GM21515 (cell line): ENCODE measurements at regions not wholly inside any gene's neighbourhood (a gene's known extent, or its start where the extent isn't known, plus 50 kb on each side); places are given as distances from the start of the nearest gene placed in this dataset.

Experiments
- ATAC-seq: cut with Tn5 transposase; IDR thresholded peaks from one replicate; pipeline ENCODE4 v1.9.1; 2021; ENCODE audit not compliant: unreplicated experiment

DNA sequence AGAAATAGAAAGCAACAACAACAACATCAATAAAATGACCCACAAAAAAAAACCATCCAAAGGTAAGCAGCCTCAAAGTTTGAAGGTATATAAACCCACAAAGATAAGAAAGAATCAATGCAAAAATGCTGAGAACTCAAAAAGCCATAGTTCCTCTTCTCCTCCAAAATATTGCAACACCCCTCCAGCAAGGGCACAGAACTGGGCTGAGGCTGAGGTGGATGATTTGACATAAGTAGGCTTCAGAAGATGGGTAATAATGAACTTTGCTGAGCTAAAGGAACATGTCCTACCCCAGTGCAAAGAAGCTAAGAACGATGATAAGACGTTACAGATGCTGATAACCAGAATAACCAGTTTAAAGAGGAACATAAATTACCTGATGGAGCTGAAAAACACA is 188.8 kb upstream of the BTBD3 start:
- ATAC-seq = no peak

GRCh38 chr20:11729806-11730205 is 187.9 kb upstream of the BTBD3 start:
- ATAC-seq = no peak

- no peak for ATAC-seq
These were observed 183.3 kb upstream of the BTBD3 start for GRCh38 chr20:11734431-11734830.

- ATAC-seq = no peak
These were observed 178.8 kb upstream of the BTBD3 start for GRCh38 chr20:11738852-11739251.

GRCh38 chr20:11740975-11741374 is 176.7 kb upstream of the BTBD3 start:
- no peak for ATAC-seq

DNA sequence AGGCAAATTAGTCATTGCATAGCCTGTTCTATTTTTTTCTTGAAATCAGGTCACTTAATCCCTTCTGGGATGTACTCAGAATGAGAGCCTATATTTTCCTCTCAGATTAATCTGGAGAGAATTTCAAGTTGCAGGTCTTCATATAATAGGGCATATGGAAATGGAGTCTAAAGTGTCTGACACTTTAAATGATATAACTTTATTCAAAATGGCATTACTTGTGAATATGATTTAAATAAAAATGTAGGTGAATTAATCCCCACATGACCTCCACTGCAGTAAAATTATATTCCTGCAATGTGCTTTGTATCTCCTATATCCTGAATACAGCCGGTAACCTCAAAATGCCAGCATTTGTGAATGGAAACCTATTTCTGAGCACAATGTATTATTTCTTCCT is 172.5 kb upstream of the BTBD3 start:
- no peak for ATAC-seq

DNA sequence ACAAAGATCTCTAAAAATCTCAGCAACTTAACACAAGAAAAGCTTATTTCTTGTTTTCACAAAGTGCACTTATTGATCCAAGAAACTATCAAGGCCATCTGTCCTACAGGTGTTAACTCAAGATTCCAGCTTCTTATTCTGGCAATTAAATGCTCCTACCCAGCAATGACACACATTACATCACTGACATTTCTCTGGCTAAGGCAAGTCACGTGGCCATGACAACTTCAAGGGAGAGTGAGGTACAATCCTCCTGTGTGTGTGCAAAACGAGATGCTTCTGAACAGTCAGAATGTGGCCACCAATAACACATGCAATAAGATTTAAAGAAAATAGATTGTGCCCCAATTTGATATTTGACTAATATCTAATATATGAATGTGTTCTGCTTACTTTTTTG is 169.3 kb upstream of the BTBD3 start:
- ATAC-seq = no peak

GRCh38 chr20:11752336-11752735 is 165.4 kb upstream of the BTBD3 start:
- ATAC-seq = no peak

DNA sequence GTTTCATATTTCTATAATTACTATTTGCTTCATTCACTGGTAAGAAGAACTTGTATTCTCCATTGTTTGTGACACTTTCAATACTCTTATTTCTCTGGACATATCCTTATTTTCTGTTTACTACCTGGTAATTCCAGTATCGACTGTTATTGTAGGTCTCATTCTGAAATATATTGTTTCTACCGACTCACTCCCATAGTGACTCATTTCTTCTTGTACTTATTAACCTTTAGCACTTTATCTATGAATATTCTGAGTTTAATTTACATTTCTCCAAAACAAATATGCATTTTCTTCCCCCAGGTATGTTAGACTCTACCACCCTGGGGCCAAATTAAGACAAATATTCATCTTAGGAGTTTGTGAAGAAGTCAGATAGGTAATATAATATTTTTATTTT is 164.5 kb upstream of the BTBD3 start:
- no peak for ATAC-seq

GRCh38 chr20:11754451-11754850 is 163.2 kb upstream of the BTBD3 start:
- ATAC-seq = no peak

DNA sequence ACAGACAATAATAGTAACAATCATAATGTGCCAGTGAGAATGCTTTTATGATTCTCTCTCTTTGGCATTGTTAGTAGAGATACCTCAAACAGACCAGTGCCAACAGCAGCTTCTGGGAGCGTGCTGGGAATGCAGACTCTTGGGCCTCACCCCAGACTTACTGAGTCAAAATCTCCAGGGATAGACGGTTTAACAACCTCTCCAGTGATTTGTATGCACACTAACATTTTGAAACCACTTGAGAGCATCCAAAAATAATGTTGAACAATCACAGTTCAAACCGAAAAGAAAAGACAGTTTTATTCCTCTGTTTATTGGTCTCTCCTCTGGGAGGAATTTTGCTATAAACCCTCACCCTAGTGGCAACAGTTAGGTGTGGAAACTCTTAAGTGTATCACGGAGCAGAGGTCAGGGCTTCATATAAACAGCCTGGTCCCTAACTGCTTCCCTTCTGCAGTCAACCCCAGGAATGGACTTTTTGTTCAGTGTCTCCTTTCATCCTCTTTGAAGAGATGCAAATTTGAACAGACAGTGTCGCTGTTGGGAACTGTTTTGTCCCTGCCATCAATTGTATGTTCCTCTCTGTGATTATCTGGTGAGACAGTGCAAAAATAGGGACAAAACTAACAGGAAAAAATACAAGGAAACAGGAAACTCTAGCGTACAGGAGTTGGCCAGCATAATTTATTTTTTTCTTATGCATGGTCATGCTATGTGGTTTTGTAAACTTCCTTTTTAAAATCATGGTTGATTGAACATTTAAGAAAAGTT is 162.4 kb upstream of the BTBD3 start:
- no peak for ATAC-seq

DNA sequence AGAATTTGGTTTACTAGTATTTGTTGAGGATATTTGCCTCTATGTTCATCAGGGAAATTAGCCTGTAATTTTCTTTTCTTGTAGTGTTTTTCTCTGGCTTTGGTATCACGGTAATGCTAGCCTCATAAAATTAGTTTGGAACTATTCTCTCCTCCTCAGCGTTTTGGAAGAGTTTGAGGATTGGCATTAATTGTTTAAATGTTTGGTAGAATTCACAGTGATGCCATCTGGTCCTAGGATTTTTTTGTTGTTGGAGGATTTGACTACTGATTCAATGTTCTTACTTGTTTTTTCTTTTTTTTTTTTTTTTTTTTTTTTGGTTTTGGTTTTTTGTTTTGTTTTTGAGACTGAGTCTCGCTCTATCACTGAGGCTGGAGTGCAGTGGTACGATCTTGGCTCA is 156.2 kb upstream of the BTBD3 start:
- no peak for ATAC-seq

GRCh38 chr20:11766961-11767360 is 150.7 kb upstream of the BTBD3 start:
- no peak for ATAC-seq

- ATAC-seq = no peak
These were observed 147.9 kb upstream of the BTBD3 start for GRCh38 chr20:11769825-11770224.

GRCh38 chr20:11772226-11772730 is 145.4 kb upstream of the BTBD3 start:
- ATAC-seq = no peak

DNA sequence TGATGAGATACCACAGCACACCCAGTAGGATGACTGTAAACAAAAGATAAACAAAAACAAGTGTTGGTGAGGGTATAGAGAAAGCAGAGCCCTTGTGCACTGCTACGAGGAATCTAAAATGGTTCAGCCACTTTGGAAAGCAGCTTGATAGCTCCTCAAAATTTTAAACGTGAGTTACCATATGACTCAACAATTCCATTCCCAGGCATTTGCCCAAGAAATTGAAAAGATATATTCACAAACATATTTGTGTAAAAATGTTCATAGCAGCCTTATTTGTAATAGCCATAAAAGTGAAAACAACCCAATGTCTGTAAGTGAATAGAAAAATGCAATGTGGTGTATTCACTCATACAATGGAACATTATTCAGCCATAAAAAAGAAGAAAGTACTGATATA is 141.0 kb upstream of the BTBD3 start:
- no peak for ATAC-seq

- no peak for ATAC-seq
These were observed 140.1 kb upstream of the BTBD3 start for GRCh38 chr20:11777387-11778205.

DNA sequence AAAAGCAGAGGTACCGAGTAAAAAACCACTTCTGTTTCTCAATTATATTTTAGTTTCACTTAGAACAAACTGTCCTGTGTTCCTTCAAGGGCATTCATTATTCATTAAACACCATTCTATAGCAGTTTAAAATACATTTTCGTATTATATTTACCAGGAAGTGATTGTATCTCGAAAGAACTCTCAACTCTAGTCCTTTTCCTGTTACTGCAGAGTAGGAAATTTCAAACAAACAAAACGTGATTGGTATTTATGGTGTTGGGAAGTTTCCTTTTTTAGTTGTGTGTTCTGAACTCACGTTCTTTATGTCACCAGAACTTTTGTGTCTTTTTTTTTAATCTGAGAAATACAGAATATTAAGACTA is 139.5 kb upstream of the BTBD3 start:
- no peak for ATAC-seq

DNA sequence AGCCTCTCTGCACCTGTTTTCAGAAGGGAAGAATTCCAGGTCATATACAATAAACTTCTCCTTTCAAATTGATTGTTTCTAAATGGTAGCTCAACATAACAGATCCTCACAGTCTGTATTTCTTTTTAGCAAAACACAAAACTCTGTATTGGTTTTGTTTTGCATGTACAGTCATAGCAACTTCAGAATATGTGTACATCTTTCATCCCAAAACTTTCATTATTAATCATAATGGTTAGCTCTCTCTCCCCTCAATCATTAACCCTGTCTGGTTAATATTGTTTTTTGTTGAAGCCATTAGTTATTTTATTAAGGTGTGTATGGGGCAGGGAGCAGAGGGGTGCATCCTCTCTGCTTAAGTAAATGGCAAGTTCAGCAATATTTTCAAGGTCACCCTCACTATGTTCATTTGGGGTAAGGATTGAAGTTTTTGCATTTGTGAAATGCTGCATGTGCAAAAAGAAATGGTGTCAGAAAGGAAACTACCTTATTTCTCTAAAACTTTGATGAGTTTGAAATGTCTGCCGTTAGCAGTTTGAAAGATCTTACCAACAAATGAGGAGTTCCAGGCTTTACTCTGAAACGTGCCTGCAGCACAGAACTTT is 136.8 kb upstream of the BTBD3 start:
- ATAC-seq = no peak

- no peak for ATAC-seq
These were observed 134.4 kb upstream of the BTBD3 start for GRCh38 chr20:11783102-11783850.

DNA sequence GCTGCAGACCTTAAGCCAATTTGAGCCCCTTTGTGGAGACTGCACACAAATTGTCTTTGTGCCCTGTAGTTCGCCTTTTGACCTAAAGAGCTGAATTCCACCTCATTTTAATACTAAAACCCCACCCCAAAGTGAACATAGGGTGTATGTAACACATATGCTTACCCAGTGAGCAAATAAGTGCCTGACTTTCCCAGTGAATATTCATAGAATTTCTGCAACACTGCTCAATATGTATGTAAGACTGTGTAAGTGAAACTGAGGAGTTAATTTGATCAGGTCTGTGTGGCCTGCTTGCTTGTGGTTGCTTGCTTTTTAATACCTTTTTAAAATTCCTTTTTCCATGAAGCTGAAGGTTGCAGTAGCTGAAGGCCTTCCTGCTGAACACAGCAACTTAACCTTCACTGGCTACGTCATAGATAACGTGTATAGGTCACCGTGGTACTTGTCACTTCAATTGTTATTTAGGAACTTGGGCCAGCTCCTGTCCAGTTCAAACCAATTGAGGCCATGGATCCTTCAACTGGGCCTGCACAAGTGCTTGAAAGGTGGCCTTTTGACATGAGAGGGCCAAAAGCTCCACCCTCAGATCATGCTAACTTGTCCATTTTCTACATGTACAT is 131.7 kb upstream of the BTBD3 start:
- ATAC-seq = no peak
